A549 (cell line): ENCODE measurements at regions not wholly inside any gene's neighbourhood (a gene's known extent, or its start where the extent isn't known, plus 50 kb on each side); places are given as distances from the start of the nearest gene placed in this dataset.
"Not testable (repeated sequence)": the region's sequence is repeated elsewhere in the genome, so short reads cannot be mapped to it uniquely, and the experiment has no call there.

Source experiments
- ATAC-seq, 2 experiments: fragments of 200-7000 bp in 1 of 2; fragments of >200 bp in 1 of 2; cut with Nextera tagmentation in 1 of 2; cut with Tn5 transposase in 1 of 2; 3 replicates each; pipeline versions ENCODE4 v1.8.0 to v1.9.1; 2018 to 2020; ENCODE audit warnings: mild to moderate bottlenecking in 1 of 2, moderate library complexity in 1 of 2
- CTCF ChIA-PET: fragments of 300-600 bp; sonication (Branson Sonifier 250); formaldehyde crosslinking; extraction: SDS; loops from one replicate; lab custom pipeline; 2021; ENCODE audit warnings: antibody characterized with exemption, inconsistent platforms; lab: Yijun Ruan, JAX
- POLR2A ChIA-PET: fragments of 350-600 bp; formaldehyde crosslinking; extraction: SDS; loops from one replicate; lab custom pipeline; 2021; ENCODE audit warnings: antibody characterized with exemption, inconsistent platforms; lab: Yijun Ruan, JAX
- DNase-seq, 2 experiments: peaks; one replicate each; pipeline versions ENCODE4 v3.0.0 to v3.0.0-alpha.2; 2011 to 2016; ENCODE audit warnings: low read depth in 1 of 2, low spot score in 1 of 2
- FAIRE-seq: peaks from 2 replicates; lab custom pipeline; 2011; peaks lifted over from hg19 to GRCh38; lab: Jason Lieb, UNC
- H3K27ac ChIP-seq, 2 experiments: fragments of >200 bp; sonication (Bioruptor Twin); formaldehyde crosslinking; 3 replicates each; pipeline ENCODE4 v1.5.1; 2016 to 2017
- H3K4me1 ChIP-seq: fragments of >200 bp; sonication (Bioruptor Twin); formaldehyde crosslinking; 3 replicates; pipeline ENCODE4 v1.6.1; 2016
- H3K4me2 ChIP-seq: fragments of >200 bp; sonication (Bioruptor Twin); formaldehyde crosslinking; 3 replicates; pipeline ENCODE4 v1.6.1; 2016
- H3K4me3 ChIP-seq: fragments of >200 bp; sonication (Bioruptor Twin); formaldehyde crosslinking; 3 replicates; pipeline ENCODE4 v1.5.1; 2016
- H3K9me3 ChIP-seq: fragments of >200 bp; sonication (Bioruptor Twin); formaldehyde crosslinking; 3 replicates; pipeline ENCODE4 v1.6.1; 2016
- BHLHE40 ChIP-seq: IDR thresholded peaks from 2 replicates; pipeline ENCODE4 v1.6.1; 2012; ENCODE audit warnings: low read depth, low read length, inconsistent platforms
- CBX8 ChIP-seq: fragments of 200-600 bp; sonication (generic); IDR thresholded peaks from 2 replicates; pipeline ENCODE4 v1.6.1; 2016
- CEBPB ChIP-seq, 2 experiments: fragments of >200 bp in 1 of 2; sonication (Bioruptor Twin) in 1 of 2; formaldehyde crosslinking in 1 of 2; IDR thresholded peaks; 2 replicates each; pipeline ENCODE4 v1.6.1; 2012 to 2016
- CHD4 ChIP-seq: fragments of 200-600 bp; sonication (generic); IDR thresholded peaks from 2 replicates; pipeline ENCODE4 v1.6.1; 2016; ENCODE audit warnings: antibody characterized with exemption, mild to moderate bottlenecking, borderline replicate concordance
- EHMT2 ChIP-seq: fragments of 200-600 bp; sonication (generic); IDR thresholded peaks from 2 replicates; pipeline ENCODE4 v1.6.1; 2016; ENCODE audit warnings: antibody characterized with exemption, low read depth, mild to moderate bottlenecking, moderate library complexity
- FOSL2 ChIP-seq, 2 experiments: fragments of 450-650 bp in 1 of 2; fragments of >200 bp in 1 of 2; sonication (Bioruptor Twin) in 1 of 2; formaldehyde crosslinking; IDR thresholded peaks; 2 replicates each; pipeline versions ENCODE4 v1.5.0 to v1.6.1; 2016 to 2020; ENCODE audit warnings: mild to moderate bottlenecking in 1 of 2, moderate library complexity in 1 of 2
- HOXA7 ChIP-seq: fragments of 250-450 bp; sonication (Bioruptor Pico); IDR thresholded peaks from 2 replicates; pipeline ENCODE4 v1.5.0; 2020; ENCODE audit warnings: mild to moderate bottlenecking, moderate library complexity
- HOXB13 ChIP-seq: fragments of 250-450 bp; sonication (Bioruptor Pico); IDR thresholded peaks from 2 replicates; pipeline ENCODE4 v1.5.0; 2020; ENCODE audit warnings: low read depth, mild to moderate bottlenecking, moderate library complexity
- JUNB ChIP-seq: fragments of >200 bp; sonication (Bioruptor Twin); formaldehyde crosslinking; IDR thresholded peaks from 2 replicates; pipeline ENCODE4 v1.6.1; 2016
- MAFK ChIP-seq: fragments of 450-650 bp; IDR thresholded peaks from 2 replicates; pipeline ENCODE4 v1.6.1; 2014; ENCODE audit not compliant: partially characterized antibody
- NR3C1 ChIP-seq: fragments of >200 bp; sonication (Bioruptor Twin); formaldehyde crosslinking; IDR thresholded peaks from 3 replicates; pipeline ENCODE4 v1.6.1; 2017
- PHF8 ChIP-seq: fragments of 200-600 bp; sonication (generic); IDR thresholded peaks from 2 replicates; pipeline ENCODE4 v1.6.1; 2016; ENCODE audit warnings: low read depth, mild to moderate bottlenecking, antibody characterized with exemption, moderate library complexity, borderline replicate concordance
- POLR2A ChIP-seq: IDR thresholded peaks from 2 replicates; pipeline ENCODE4 v1.6.1; 2012; ENCODE audit warnings: mild to moderate bottlenecking, low read length
- POLR2AphosphoS2 ChIP-seq: conservative IDR thresholded peaks from 2 replicates; pipeline ENCODE4 v1.6.1; 2012; ENCODE audit warnings: low read length, improper control_type of control experiment, inconsistent platforms
- RAD21 ChIP-seq, 2 experiments: fragments of >200 bp in 1 of 2; sonication (Bioruptor Twin) in 1 of 2; formaldehyde crosslinking in 1 of 2; IDR thresholded peaks in 1 of 2; conservative IDR thresholded peaks in 1 of 2; 2 replicates in 1 of 2; 3 replicates in 1 of 2; pipeline ENCODE4 v1.6.1; 2012 to 2018; ENCODE audit warnings: inconsistent platforms in 1 of 2
- RCOR1 ChIP-seq: fragments of 150-350 bp; IDR thresholded peaks from 2 replicates; pipeline ENCODE4 v1.6.1; 2014; ENCODE audit warnings: antibody characterized with exemption, low read length, low read depth
- RFX5 ChIP-seq: fragments of 450-650 bp; IDR thresholded peaks from 2 replicates; pipeline ENCODE4 v1.7.1; 2014; ENCODE audit warnings: antibody characterized with exemption, mild to moderate bottlenecking, moderate library complexity
- SMC3 ChIP-seq: fragments of >200 bp; sonication (Bioruptor Twin); formaldehyde crosslinking; IDR thresholded peaks from 3 replicates; pipeline ENCODE4 v1.6.1; 2018; ENCODE audit warnings: inconsistent platforms
- SREBF2 ChIP-seq: fragments of 450-650 bp; IDR thresholded peaks from 2 replicates; pipeline ENCODE4 v1.6.1; 2014; ENCODE audit warnings: mild to moderate bottlenecking, moderate library complexity
- ZFP36 ChIP-seq: fragments of 450-650 bp; IDR thresholded peaks from 2 replicates; pipeline ENCODE4 v1.6.1; 2014; ENCODE audit warnings: borderline replicate concordance; ENCODE audit not compliant: partially characterized antibody
- ZSCAN20 ChIP-seq: fragments of 250-450 bp; sonication (Bioruptor Pico); IDR thresholded peaks from 2 replicates; pipeline ENCODE4 v1.8.0; 2022; ENCODE audit warnings: mild to moderate bottlenecking, moderate library complexity
- WGBS: methylation state at CpG from one replicate; pipeline ENCODE4 v1.1.6; 2017; ENCODE audit errors: missing lambda C conversion rate; 5-methylcytosine and 5-hydroxymethylcytosine counted together
- TF ChIP-seq, protein P1 (sequence below): IDR thresholded peaks from 2 replicates; pipeline ENCODE4 v1.6.1; 2012
- TF ChIP-seq, protein P2 (sequence below): IDR thresholded peaks from 2 replicates; pipeline ENCODE4 v1.6.1; 2012

DNA sequence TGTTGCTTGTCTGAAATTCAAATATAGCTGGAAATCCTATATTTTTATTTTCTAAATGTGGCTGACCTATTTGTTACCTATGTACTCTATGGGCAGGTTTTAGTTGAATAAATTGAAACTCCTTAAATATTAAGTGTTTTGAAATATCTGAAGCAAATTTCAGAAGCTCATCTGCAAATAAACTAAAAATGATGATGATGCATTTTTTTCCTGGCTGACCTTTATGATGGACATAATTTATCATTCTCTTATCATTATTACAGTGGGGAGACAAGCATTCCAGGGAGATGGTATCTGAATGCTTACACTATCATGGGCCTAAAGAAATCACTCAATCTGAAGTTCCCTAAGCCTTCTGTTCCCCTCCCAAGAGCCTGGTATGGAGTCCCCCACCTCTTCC, 1225.2 kb downstream of the AACS start:
- Histone ChIP-seq H3K4me2 (no peak overlapping the region), H3K4me3 (no peak overlapping the region), H3K27ac (no peak overlapping the region), H3K4me1 (no peaks in the 10 kb centered on the region), H3K9me3 (peaks cover 3% of the 10 kb centered on the region; the same call in 1 of the 3 replicates)
- no peak for ATAC-seq
- ChIA-PET CTCF (no interaction called here), POLR2A (no interaction called here)
- peak; percentile 91 for TF ChIP-seq MAFK
- TF ChIP-seq FOSL2 (IDR thresholded peaks at IDR 0.05): no peak
- no peak for TF ChIP-seq FOSL2 (CRISPR knock-in tag; IDR thresholded peaks at IDR 0.05)
- no peak for TF ChIP-seq SMC3
- TF ChIP-seq POLR2A: no peak
- no peak for DNase-seq
- no peak for FAIRE-seq

DNA sequence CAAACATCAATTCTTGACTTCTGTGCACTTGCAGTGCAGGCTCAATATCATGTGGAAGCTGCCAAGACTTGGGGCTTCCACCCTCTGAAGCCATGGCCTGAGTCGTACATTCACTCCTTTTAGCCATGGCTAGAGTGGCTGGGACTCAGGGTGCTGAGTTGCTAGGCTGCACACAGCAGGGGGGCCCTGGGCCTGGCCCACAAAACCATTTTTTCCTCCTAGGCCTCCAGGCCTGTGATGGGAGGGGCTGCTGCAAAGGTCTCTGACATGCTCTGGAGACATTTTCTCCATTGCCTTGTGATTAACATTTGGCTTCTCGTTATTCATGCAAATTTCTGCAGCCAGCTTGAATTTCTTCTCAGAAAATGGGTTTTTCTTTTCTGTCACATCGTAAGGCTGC, 1226.8 kb downstream of the AACS start:
- CTCF ChIA-PET, H3K4me2 ChIP-seq, FAIRE-seq, H3K4me1 ChIP-seq, ATAC-seq, H3K27ac ChIP-seq, H3K9me3 ChIP-seq, DNase-seq: not testable (repeated sequence)
- peak; percentile 74 for TF ChIP-seq ZFP36
- TF ChIP-seq, all 56 proteins: peak for 1; not testable (repeated sequence) for 55
- POLR2A ChIA-PET, H3K4me3 ChIP-seq: not testable (repeated sequence)
- 3% methylated on average over 3 of the region's 3 CpGs for WGBS

DNA sequence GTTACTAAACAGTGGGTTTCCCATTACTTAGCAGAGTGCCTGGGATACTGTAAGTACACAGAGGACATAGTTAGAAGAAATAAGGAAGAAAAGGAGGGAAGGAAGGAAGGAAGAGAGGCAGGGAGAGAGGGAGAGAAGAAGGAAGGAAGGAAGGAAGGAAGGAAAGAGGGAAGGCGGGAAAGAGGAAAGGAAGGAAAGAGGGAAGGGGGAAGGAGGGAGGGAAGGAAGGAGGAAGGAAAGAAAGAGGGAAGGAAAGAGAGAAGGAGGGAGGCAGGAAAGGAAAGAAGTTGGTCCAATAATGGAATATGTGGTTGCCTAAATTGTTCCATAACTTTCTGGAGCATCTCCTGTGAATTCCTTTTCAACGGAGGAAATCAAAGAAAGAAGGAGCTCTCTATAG, 1230.4 kb downstream of the AACS start:
- DNase-seq (no peak), FAIRE-seq (no peak), ATAC-seq (no peak)
- POLR2A ChIA-PET: no interaction called here
- TF ChIP-seq RAD21 (conservative IDR thresholded peaks at IDR 0.05 in 1 of 2, IDR thresholded peaks at IDR 0.05 in 1 of 2): no peak
- no peak for TF ChIP-seq EHMT2
- TF ChIP-seq BHLHE40: no peak
- TF ChIP-seq RFX5: no peak
- TF ChIP-seq, protein P1, sequence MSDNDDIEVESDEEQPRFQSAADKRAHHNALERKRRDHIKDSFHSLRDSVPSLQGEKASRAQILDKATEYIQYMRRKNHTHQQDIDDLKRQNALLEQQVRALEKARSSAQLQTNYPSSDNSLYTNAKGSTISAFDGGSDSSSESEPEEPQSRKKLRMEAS: no peak
- TF ChIP-seq CEBPB (IDR thresholded peaks at IDR 0.05): no peak
- TF ChIP-seq RCOR1: no peak
- TF ChIP-seq HOXB13 (CRISPR knock-in tag): no peak
- CTCF ChIA-PET: interaction anchor here (0.6 kb wide), 1 partner anchor 59 kb away, joined by 3 read pairs; no protein-coding TSS in a partner anchor
- no peak overlapping the region for H3K4me3 ChIP-seq
- 4% methylated on average over 2 of the region's 2 CpGs for WGBS
- peaks cover 3% of the 10 kb centered on the region; the same call in 1 of the 3 replicates for H3K9me3 ChIP-seq
- no peaks in the 10 kb centered on the region for H3K4me1 ChIP-seq
- no peak overlapping the region for H3K27ac ChIP-seq
- H3K4me2 ChIP-seq: no peak overlapping the region

DNA sequence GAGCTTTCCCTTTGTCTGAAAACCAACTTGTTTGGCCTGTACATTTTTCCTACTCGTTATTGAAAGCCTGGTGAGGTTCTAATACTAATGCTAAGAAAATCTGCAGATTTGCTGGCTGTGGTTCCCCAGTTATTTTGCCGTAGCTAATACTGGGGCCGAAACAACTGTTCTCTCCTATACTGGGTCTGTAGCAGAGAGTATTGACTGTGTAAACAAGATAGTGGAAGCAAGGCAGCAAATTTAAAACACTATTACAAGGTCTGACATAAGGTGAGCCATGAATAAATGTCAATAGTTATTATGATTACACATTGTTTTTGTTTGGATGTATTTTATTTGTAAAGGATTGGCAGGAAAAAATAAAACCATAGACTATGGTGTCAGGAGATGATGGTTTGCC, 1244.0 kb downstream of the AACS start:
- H3K4me1 ChIP-seq: no peaks in the 10 kb centered on the region
- 2% methylated on average over 3 of the region's 3 CpGs for WGBS
- CTCF ChIA-PET: no interaction called here
- DNase-seq (no peak), ATAC-seq (no peak), FAIRE-seq (no peak)
- no peak overlapping the region for H3K4me3 ChIP-seq
- no peaks in the 10 kb centered on the region for H3K9me3 ChIP-seq
- POLR2A ChIA-PET: no interaction called here
- TF ChIP-seq SMC3 (no peak), ZSCAN20 (CRISPR knock-in tag) (no peak), MAFK (no peak), POLR2AphosphoS2 (no peak)
- TF ChIP-seq, protein P2, sequence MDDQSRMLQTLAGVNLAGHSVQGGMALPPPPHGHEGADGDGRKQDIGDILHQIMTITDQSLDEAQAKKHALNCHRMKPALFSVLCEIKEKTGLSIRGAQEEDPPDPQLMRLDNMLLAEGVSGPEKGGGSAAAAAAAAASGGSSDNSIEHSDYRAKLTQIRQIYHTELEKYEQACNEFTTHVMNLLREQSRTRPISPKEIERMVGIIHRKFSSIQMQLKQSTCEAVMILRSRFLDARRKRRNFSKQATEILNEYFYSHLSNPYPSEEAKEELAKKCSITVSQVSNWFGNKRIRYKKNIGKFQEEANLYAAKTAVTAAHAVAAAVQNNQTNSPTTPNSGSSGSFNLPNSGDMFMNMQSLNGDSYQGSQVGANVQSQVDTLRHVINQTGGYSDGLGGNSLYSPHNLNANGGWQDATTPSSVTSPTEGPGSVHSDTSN: no peak
- H3K4me2 ChIP-seq: no peak overlapping the region
- H3K27ac ChIP-seq: no peak overlapping the region

DNA sequence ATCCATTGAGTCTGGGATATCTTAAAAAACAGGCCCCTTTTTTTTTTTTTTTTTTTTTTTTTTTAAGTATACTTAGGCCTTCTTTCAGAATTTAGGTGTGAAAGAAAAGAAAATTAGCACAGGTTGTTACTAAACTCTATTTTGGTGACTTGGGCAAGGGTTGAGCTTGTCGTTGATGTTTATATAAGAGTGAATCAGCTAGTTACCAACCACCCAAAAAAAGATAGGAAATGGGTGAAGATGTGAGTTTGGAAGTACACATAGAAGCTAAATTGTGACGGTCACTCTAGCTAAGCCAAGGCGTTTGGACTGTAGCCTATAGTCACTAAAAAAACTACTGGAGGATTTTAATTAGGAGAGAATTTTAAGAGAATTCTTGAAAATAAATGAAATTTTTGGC, 1247.2 kb downstream of the AACS start:
- H3K9me3 ChIP-seq: no peaks in the 10 kb centered on the region
- ATAC-seq (no peak), FAIRE-seq (no peak), DNase-seq (no peak)
- H3K27ac ChIP-seq: no peak overlapping the region
- POLR2A ChIA-PET: no interaction called here
- CTCF ChIA-PET: no interaction called here
- TF ChIP-seq POLR2AphosphoS2: no peak
- no peak for TF ChIP-seq CBX8
- TF ChIP-seq SREBF2: no peak
- TF ChIP-seq NR3C1: no peak
- TF ChIP-seq PHF8: no peak
- no peak for TF ChIP-seq JUNB
- TF ChIP-seq CHD4: no peak
- TF ChIP-seq HOXA7: no peak
- H3K4me2 ChIP-seq: no peak overlapping the region
- 11% methylated on average over 3 of the region's 3 CpGs for WGBS
- H3K4me3 ChIP-seq: no peak overlapping the region
- H3K4me1 ChIP-seq: no peaks in the 10 kb centered on the region
